GM18502 (cell line): ENCODE measurements at regions not wholly inside any gene's neighbourhood (a gene's known extent, or its start where the extent isn't known, plus 50 kb on each side); places are given as distances from the start of the nearest gene placed in this dataset.

Experiments used
- ATAC-seq: cut with Tn5 transposase; IDR thresholded peaks from one replicate; pipeline ENCODE4 v1.9.1; 2021; ENCODE audit warnings: mild to moderate bottlenecking; ENCODE audit not compliant: unreplicated experiment, poor library complexity

- no peak for ATAC-seq
Measured at GRCh38 chr5:57795203-57795602, 312.6 kb upstream of the ACTBL2 start.

- ATAC-seq = no peak
Measured at GRCh38 chr5:57791875-57792274, 309.3 kb upstream of the ACTBL2 start.

- no peak for ATAC-seq
Measured at GRCh38 chr5:57785946-57786345, 303.3 kb upstream of the ACTBL2 start.

GRCh38 chr5:57784121-57784520 lies 301.5 kb upstream of the ACTBL2 start:
- no peak for ATAC-seq

GRCh38 chr5:57783693-57784092 lies 301.1 kb upstream of the ACTBL2 start:
- ATAC-seq = no peak

DNA sequence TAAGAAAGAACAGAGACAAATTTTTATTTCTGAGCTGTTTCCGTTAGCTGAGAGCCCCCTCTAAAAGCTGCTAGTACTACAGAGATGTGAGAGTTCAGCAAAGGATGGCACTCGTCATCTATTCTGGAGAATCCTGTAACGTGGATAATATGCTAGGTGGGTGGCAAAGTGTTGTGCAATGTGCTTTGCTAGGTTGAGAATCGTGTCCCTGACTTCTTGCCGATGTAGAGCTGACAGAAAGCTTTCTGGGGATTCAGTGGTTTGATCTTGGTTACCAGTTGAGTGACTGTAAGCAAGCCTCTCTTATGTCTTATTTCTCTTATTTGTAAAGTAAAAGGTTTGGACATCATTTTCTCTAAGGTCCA lies 298.3 kb upstream of the ACTBL2 start:
- ATAC-seq = no peak

- ATAC-seq = no peak
Measured at GRCh38 chr5:57780306-57780960, 297.8 kb upstream of the ACTBL2 start.

DNA sequence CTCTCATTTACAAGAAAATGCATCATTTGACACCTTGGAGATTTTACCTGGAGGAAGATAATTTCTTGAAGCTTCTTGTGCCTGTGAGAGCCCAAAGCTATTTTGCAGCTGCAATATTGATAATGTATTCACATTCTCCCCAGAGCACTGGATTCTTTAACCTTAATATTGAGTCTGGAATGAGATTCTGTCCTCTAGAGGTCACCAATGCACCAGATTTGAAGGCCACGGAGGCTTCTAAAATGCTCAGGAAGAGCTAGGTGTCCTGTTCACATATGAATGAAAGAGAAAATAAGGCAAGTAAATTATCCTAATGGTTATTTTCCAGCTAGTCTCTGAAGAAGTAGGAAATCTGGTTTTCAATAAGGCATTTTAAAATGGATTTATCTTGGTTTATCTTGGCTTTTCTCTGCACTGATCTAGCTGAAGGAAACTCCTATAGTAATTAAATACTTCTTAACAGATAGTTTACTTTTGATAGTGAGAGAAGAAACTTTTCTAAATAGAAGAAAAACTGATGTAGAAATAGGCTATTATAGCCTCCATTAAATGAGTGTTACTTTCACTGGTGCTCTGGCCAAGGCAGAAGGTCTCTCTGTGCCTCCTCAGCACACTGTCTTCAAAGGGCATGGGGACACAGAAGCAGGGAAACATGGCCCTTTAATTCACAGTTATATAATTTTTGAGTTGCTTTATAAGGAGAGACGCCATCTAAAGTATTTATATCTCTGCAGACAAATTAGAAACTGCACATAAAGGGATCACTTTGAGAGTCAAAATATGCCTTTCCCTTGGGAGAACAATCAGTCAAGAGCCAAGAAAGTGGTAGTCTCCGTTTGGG lies 297.0 kb upstream of the ACTBL2 start:
- ATAC-seq = peak; percentile 71

- ATAC-seq = no peak
Measured at GRCh38 chr5:57778501-57779091, 296.0 kb upstream of the ACTBL2 start.

- no peak for ATAC-seq
Measured at GRCh38 chr5:57777174-57777581, 294.6 kb upstream of the ACTBL2 start.

DNA sequence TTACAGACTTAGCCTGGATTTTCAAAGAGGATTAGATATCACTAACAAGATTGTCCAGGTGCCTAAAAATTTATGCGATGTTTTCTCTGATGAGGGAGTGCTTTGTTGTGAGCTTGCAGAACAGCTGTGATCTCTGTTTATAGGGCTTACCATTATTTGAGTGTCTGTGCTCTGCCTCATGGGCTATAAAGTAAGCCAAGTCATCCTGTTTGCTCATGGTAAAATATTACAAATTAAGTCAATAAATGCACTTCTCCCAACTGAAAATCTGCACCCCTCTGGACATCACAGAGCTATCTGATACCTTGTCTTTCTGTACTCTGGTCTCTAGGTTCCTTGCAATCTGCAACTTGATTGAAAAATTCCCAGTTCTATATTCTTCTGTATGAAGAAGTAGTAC lies 293.4 kb upstream of the ACTBL2 start:
- no peak for ATAC-seq

- ATAC-seq = no peak
Measured at GRCh38 chr5:57774439-57774838, 291.8 kb upstream of the ACTBL2 start.

DNA sequence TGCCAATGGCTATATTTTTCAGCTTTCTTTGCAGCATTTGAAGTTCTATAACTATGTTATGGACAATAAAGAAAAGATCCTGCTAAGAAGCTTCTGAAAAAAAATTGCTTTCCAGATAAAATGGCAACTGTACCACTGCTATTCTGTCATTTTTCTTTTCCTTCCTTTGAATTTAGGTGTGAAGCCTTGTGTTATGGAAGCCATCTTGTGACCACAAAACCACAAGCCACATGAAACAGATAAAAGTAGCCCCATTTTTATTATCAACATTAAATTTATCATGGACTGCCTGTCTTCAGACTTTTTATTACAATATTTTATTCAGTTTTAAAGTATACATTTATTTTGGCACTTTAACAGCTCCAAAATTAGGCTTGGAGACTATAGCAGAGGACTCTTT lies 289.9 kb upstream of the ACTBL2 start:
- no peak for ATAC-seq

- no peak for ATAC-seq
Measured at GRCh38 chr5:57770039-57770438, 287.4 kb upstream of the ACTBL2 start.

GRCh38 chr5:57768745-57769144 lies 286.1 kb upstream of the ACTBL2 start:
- ATAC-seq = no peak

DNA sequence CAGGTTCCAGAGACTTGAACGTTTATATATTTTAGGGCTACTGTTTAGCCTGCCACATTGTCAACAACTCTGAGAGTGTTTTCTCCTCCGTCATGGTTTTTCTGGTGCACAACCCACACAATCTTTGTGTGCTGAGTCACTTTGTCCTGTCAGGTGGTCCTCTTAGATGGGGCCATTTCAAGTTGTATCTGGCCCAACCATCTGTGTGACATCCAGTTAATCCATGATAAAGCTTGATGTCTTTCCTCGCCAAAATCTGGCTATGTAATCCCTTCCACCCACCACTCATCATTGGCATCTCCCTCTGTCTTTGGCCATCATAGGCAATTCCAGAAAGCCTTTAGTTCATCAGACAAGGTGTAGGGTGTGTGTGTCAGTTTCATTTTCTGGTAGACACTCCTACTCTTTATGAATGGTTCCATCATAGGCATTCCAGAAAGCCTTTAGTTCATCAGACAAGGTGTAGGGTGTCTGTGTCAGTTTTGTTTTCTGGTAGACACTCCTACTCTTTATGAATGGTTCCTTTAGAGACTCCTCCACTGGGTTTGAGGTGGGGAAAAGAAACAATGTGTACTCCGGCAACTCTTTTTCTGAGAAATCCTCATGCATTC lies 282.0 kb upstream of the ACTBL2 start:
- ATAC-seq = no peak

- ATAC-seq = no peak
Measured at GRCh38 chr5:57761513-57761912, 278.9 kb upstream of the ACTBL2 start.

- ATAC-seq = no peak
Measured at GRCh38 chr5:57754616-57755015, 272.0 kb upstream of the ACTBL2 start.

DNA sequence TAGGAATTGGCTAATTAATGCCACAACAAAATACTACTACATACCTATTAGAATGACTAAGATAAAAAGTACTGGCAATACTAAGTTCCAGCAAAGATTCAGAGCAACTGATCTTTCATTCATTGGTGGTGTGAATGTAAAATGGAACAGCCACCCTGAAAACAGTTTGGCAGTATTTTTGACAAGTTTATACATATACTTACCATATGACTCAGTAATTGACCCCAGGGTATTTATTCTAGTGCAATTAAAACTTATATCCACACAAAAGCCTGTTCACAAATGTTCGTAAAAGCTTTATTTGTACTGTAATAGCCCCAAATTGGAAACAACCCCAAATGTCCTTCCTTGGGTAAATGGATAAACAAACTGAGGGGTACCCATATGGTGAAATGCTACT lies 270.8 kb upstream of the ACTBL2 start:
- ATAC-seq = no peak

GRCh38 chr5:57751710-57752109 lies 269.1 kb upstream of the ACTBL2 start:
- no peak for ATAC-seq

DNA sequence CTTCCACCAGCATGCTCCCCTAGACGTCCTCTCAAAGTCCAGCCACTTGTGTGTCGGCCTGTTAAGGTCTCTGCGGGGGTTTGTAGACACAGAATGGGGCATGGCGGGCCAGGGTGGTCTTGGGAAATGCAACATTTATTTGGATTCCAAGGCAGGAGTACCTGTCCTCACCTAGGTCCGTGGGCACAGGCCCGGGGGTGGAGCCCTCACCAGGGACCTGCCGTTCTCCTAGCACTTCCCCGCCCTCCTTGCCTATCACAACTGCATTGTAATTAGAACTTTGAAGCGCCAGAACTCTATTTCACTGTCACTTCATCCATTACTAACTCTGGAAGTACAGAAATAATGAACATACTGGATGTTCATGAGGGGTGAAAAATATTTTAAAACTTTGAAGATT lies 268.3 kb upstream of the ACTBL2 start:
- ATAC-seq = no peak
